Natural killer cell (primary cell): ENCODE measurements at regions not wholly inside any gene's neighbourhood (a gene's known extent, or its start where the extent isn't known, plus 50 kb on each side); places are given as distances from the start of the nearest gene placed in this dataset.

Experiments
- ATAC-seq, 3 donors: fragments of 150-1000 bp in 2 of 3; fragments of 200-7000 bp in 1 of 3; cut with Tn5 transposase; 1 replicate in 1 of 3; 2 replicates in 2 of 3; pipeline ENCODE4 v1.10.0; 2021; ENCODE audit warnings: mild to moderate bottlenecking in 2 of 3, moderate library complexity in 2 of 3
- DNase-seq, 2 donors: peaks; one replicate each; pipeline versions ENCODE4 v3.0.0 to v3.0.0-alpha.2; 2013 to 2021; ENCODE audit warnings: mixed read lengths in 1 of 2
- H3K27ac ChIP-seq: one replicate; pipeline ENCODE4 v1.5.1; 2013; ENCODE audit warnings: mild to moderate bottlenecking, low read length
- H3K27me3 ChIP-seq: one replicate; pipeline ENCODE4 v1.6.1; 2013; ENCODE audit warnings: low read length; ENCODE audit not compliant: control insufficient read depth, insufficient read depth
- H3K36me3 ChIP-seq: one replicate; pipeline ENCODE4 v1.6.1; 2013; ENCODE audit warnings: low read length; ENCODE audit not compliant: control insufficient read depth, insufficient read depth
- H3K4me1 ChIP-seq: one replicate; pipeline ENCODE4 v1.6.1; 2013; ENCODE audit warnings: low read length; ENCODE audit not compliant: control insufficient read depth, insufficient read depth
- H3K4me3 ChIP-seq: one replicate; pipeline ENCODE4 v1.5.1; 2013; ENCODE audit warnings: low read length
- H3K9me3 ChIP-seq: one replicate; pipeline ENCODE4 v1.6.1; 2013; ENCODE audit warnings: low read length; ENCODE audit not compliant: control insufficient read depth, insufficient read depth
- H3K27ac Mint-ChIP-seq, 2 donors: one replicate each; pipeline ENCODE4 v1.8.0; 2022; ENCODE audit warnings: mild to moderate bottlenecking in 2 of 2, mixed read lengths in 2 of 2, moderate library complexity in 1 of 2
- H3K27me3 Mint-ChIP-seq, 2 donors: one replicate each; pipeline ENCODE4 v1.8.0; 2022; ENCODE audit warnings: low read depth in 2 of 2, mixed read lengths in 2 of 2
- H3K36me3 Mint-ChIP-seq: one replicate; pipeline ENCODE4 v1.8.0; 2022; ENCODE audit warnings: mixed read lengths
- H3K4me1 Mint-ChIP-seq, 2 donors: one replicate each; pipeline ENCODE4 v1.8.0; 2022; ENCODE audit warnings: mixed read lengths in 2 of 2
- H3K4me3 Mint-ChIP-seq: one replicate; pipeline ENCODE4 v1.8.0; 2022; ENCODE audit warnings: mild to moderate bottlenecking, moderate library complexity, mixed read lengths
- H3K9me3 Mint-ChIP-seq, 2 donors: one replicate each; pipeline ENCODE4 v1.8.0; 2022; ENCODE audit warnings: mixed read lengths in 2 of 2
- CTCF ChIP-seq: fragments of 200-600 bp; IDR thresholded peaks from one replicate; pipeline ENCODE4 v1.8.0; 2022; ENCODE audit warnings: antibody characterized with exemption
- WGBS: methylation state at CpG from one replicate; pipeline ENCODE4 v1.1.7; 2013; ENCODE audit warnings: missing lambda C conversion rate; ENCODE audit not compliant: insufficient coverage; 5-methylcytosine and 5-hydroxymethylcytosine counted together
- intact Hi-C: fragments of 100-400 bp; cut with micrococcal nuclease; formaldehyde crosslinking; loops from one replicate; pipeline ENCODE4 v1.14.2; 2022

GRCh38 chr1:5348732-5349465 lies 643.3 kb downstream of the NPHP4 start:
- 78% methylated on average over 15 of the region's 15 CpGs for WGBS
- ATAC-seq (no peak), DNase-seq (peak in 1 of 2 donors; percentile 40)
- Mint-ChIP-seq H3K4me3 (no peak overlapping the region), H3K27me3 (peaks cover 0 to 4% of the 10 kb centered on the region in 2 donors), H3K27ac (no peak overlapping the region), H3K9me3 (peaks cover 0 to 2% of the 10 kb centered on the region in 2 donors), H3K36me3 (no peaks in the 10 kb centered on the region), H3K4me1 (no peaks in the 10 kb centered on the region)
- intact Hi-C loops, result no loop called here
- H3K9me3 ChIP-seq, result peaks cover 2% of the 10 kb centered on the region
- no peaks in the 10 kb centered on the region for H3K4me1 ChIP-seq
- H3K4me3 ChIP-seq, result no peak overlapping the region
- no peak for TF ChIP-seq CTCF
- no peak overlapping the region for H3K27ac ChIP-seq
- H3K27me3 ChIP-seq, result no peaks in the 10 kb centered on the region
- H3K36me3 ChIP-seq, result no peaks in the 10 kb centered on the region

- H3K9me3 Mint-ChIP-seq, result peaks cover 0 to 2% of the 10 kb centered on the region in 2 donors
- H3K4me1 ChIP-seq, result no peaks in the 10 kb centered on the region
- intact Hi-C loops, result no loop called here
- H3K36me3 Mint-ChIP-seq, result no peaks in the 10 kb centered on the region
- no peak overlapping the region for H3K27ac ChIP-seq
- H3K36me3 ChIP-seq, result no peaks in the 10 kb centered on the region
- peaks cover 0 to 4% of the 10 kb centered on the region in 2 donors for H3K27me3 Mint-ChIP-seq
- ATAC-seq (no peak), DNase-seq (no peak)
- no peak overlapping the region for H3K4me3 Mint-ChIP-seq
- no peak overlapping the region for H3K27ac Mint-ChIP-seq
- H3K9me3 ChIP-seq, result peaks cover 2% of the 10 kb centered on the region
- WGBS, result 81% methylated on average over 8 of the region's 8 CpGs
- H3K4me3 ChIP-seq, result no peak overlapping the region
- H3K27me3 ChIP-seq, result no peaks in the 10 kb centered on the region
- no peak for TF ChIP-seq CTCF
- H3K4me1 Mint-ChIP-seq, result no peaks in the 10 kb centered on the region
These were observed 644.5 kb downstream of the NPHP4 start for GRCh38 chr1:5347726-5348125.

GRCh38 chr1:5345556-5345955 lies 646.7 kb downstream of the NPHP4 start:
- TF ChIP-seq CTCF, result no peak
- ATAC-seq (no peak), DNase-seq (no peak)
- H3K9me3 Mint-ChIP-seq, result peaks cover 0 to 2% of the 10 kb centered on the region in 2 donors
- no peaks in the 10 kb centered on the region for H3K36me3 Mint-ChIP-seq
- 91% methylated on average over 8 of the region's 8 CpGs for WGBS
- H3K27me3 Mint-ChIP-seq, result peaks cover 0 to 6% of the 10 kb centered on the region in 2 donors
- no peak overlapping the region for H3K27ac Mint-ChIP-seq
- no peaks in the 10 kb centered on the region for H3K27me3 ChIP-seq
- peaks cover 2% of the 10 kb centered on the region for H3K9me3 ChIP-seq
- no peak overlapping the region for H3K4me3 ChIP-seq
- no peaks in the 10 kb centered on the region for H3K4me1 ChIP-seq
- no peak overlapping the region for H3K4me3 Mint-ChIP-seq
- no peaks in the 10 kb centered on the region for H3K36me3 ChIP-seq
- intact Hi-C loops, result no loop called here
- H3K4me1 Mint-ChIP-seq, result no peaks in the 10 kb centered on the region
- no peak overlapping the region for H3K27ac ChIP-seq
